Upper lobe of left lung (tissue), 4 donors: ENCODE measurements at regions not wholly inside any gene's neighbourhood (a gene's known extent, or its start where the extent isn't known, plus 50 kb on each side); places are given as distances from the start of the nearest gene placed in this dataset.

ENCODE experiments used
- CTCF ChIP-seq, 6 experiments: fragments of 450-650 bp in 4 of 6; fragments of 200-600 bp in 2 of 6; sonication (generic) in 2 of 6; IDR thresholded peaks; one replicate each; pipeline ENCODE4 v1.5.1; 2016 to 2019; ENCODE audit warnings: antibody characterized with exemption in 6 of 6
- POLR2A ChIP-seq, 4 donors: fragments of 450-650 bp; IDR thresholded peaks; one replicate each; pipeline ENCODE4 v1.5.1; 2016 to 2017; ENCODE audit warnings: antibody characterized with exemption in 4 of 4, mild to moderate bottlenecking in 2 of 4
- POLR2AphosphoS5 ChIP-seq, 2 donors: sonication (generic); formaldehyde crosslinking; IDR thresholded peaks; one replicate each; pipeline ENCODE4 v1.5.1; 2017; ENCODE audit warnings: antibody characterized with exemption in 2 of 2

- TF ChIP-seq CTCF (IDR thresholded peaks at IDR 0.05) (no peak), POLR2A (IDR thresholded peaks at IDR 0.05) (no peak), POLR2AphosphoS5 (IDR thresholded peaks at IDR 0.05) (no peak)
Measured at GRCh38 chr1:18005238-18005637, 102.4 kb upstream of the IGSF21 start.
